ENCODE measurements at regions not wholly inside any gene's neighbourhood (a gene's known extent, or its start where the extent isn't known, plus 50 kb on each side); places are given as distances from the start of the nearest gene placed in this dataset.

DNA sequence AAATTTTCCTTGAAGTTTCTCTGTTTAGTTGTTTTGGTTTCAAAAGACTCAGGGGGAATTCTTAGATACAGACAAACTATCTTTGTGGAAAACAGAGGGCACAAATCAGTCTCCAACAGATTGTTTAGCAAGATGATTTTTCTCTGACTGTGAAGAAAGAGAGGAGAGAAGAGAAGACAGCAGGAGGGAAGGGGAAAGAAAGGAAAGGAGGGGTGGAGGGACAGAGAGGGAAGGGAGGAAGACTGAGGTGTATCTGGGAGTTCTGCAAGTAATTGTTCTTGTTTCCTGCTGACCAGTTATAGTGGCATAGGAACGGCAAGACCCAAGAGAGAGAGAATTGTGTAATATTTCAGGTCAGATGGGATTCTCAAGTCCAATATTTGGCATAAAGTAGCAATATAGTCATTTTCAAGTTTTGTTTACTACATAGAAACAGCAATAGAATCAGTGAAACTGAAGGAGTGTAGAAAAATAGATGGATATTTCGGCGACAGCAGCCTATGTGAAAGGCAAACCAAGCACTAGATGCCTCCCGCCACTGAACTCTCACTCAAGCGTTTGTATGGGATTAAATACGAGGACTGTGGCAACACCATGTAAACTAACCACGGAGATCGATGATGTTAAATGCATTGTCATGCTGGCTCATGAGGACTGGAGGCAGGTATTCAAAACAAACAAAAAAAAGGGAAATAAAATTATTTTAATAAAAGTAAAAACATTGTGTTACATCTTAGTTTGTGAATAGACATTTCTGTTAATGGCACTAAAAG lies 342.5 kb downstream of the SLC16A7 start:
- TF ChIP-seq, protein P1, sequence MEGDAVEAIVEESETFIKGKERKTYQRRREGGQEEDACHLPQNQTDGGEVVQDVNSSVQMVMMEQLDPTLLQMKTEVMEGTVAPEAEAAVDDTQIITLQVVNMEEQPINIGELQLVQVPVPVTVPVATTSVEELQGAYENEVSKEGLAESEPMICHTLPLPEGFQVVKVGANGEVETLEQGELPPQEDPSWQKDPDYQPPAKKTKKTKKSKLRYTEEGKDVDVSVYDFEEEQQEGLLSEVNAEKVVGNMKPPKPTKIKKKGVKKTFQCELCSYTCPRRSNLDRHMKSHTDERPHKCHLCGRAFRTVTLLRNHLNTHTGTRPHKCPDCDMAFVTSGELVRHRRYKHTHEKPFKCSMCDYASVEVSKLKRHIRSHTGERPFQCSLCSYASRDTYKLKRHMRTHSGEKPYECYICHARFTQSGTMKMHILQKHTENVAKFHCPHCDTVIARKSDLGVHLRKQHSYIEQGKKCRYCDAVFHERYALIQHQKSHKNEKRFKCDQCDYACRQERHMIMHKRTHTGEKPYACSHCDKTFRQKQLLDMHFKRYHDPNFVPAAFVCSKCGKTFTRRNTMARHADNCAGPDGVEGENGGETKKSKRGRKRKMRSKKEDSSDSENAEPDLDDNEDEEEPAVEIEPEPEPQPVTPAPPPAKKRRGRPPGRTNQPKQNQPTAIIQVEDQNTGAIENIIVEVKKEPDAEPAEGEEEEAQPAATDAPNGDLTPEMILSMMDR (IDR thresholded peaks at IDR 0.05; ENCODE audit: low read depth, low read length, missing control alignments) = no peak
- H3K4me3 ChIP-seq (ENCODE audit: low read depth, low read length) = no peak overlapping the region
- DNase-seq (ENCODE audit: low read depth) = no peak

DNA sequence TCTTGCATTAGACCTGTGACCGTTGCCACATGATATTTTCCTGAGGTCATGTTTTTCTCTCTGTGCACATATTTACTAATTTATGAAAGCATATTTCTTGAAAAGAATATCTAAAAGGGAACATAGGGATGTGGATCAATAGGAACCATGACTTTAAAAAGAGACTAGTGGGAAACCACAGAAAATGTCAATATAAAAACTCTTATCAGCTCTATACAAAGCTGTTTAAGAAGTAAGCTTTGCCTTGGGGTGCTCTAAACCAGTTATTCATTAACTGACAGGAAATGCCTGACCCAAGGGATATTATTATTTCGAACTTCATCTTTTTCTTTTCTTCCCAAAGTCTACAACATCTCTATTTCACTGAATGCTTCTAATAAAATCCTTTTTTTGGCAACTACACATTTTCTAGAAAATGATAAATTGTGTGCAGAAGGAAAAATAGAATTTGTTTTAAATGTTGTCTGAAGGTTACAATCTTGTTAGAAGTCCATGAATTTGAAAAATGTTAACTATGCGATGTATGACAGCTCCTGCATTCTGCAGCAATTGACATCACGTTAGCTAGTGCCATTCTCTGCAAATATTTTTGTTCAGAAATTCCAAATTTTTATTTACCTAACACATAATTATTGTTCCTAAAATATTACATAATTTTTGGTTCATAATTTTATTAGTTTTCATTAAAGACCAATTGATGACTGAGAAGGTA lies 345.0 kb downstream of the SLC16A7 start:
- DNase-seq (ENCODE audit: low read depth) = no peak
- no peak overlapping the region for H3K4me3 ChIP-seq (ENCODE audit: low read depth, low read length)
- TF ChIP-seq, protein P1 (IDR thresholded peaks at IDR 0.05; ENCODE audit: low read depth, low read length, missing control alignments) = no peak

DNA sequence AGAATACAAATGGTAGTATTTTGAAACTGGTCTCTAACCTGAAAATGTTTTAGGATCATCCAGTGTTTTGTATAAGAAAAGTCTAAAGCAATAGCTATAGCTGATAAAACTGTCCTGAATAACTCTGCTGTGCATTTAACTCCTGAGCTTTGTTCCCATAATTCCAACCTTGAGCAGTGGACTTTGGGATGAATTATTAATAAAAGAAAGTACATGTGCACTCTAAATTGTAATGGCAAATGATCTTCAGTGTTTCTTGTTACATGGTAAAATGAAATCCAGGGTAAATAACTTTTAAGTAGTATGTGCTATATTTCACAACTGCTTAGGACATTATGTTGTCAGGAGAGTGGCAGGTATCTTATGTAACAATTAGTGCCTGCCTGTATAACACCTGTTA lies 345.6 kb downstream of the SLC16A7 start:
- no peak overlapping the region for H3K4me3 ChIP-seq (ENCODE audit: low read depth, low read length)
- no peak for DNase-seq (ENCODE audit: low read depth)
- TF ChIP-seq, protein P1 (IDR thresholded peaks at IDR 0.05; ENCODE audit: low read depth, low read length, missing control alignments) = no peak

DNA sequence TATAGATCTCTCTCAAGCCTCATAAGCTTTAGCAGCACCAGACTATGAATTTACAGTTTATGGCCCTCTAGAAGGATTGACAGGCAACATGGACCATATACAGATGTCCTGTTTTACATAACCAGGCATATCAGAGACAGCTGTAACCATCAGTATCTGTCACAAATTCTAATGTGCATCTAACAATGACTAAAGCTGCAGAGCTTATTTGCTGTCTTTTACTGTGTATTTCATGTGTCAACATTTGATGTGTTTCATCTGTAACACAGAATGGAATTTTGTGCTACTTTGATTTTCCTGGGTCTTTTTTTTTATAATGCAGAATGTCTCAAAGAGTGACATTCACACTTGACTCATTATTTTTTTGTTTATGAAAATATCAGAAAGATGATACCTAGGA lies 348.3 kb downstream of the SLC16A7 start:
- H3K4me3 ChIP-seq (ENCODE audit: low read depth, low read length) = no peak overlapping the region
- TF ChIP-seq, protein P1 (IDR thresholded peaks at IDR 0.05; ENCODE audit: low read depth, low read length, missing control alignments) = no peak
- DNase-seq (ENCODE audit: low read depth) = no peak

DNA sequence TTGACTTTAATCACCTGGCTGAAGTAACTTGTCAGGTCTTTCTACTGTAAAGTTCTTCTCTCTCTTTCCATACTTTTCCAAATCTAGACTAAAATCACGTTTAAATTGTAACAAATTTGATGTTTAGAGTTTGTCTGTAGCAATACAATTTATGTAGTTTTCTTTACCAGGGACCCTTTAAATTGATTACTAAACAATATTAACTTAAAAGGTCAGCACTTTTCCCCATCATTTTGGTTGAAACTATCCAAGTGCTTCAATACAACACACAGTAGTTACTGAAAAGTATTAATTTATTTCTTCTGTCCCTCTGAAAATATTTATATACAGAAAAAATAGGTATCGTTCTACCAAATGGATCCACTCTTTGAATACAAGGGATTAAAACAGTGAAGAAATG lies 350.8 kb downstream of the SLC16A7 start:
- H3K4me3 ChIP-seq (ENCODE audit: low read depth, low read length) = no peak overlapping the region
- no peak for DNase-seq (ENCODE audit: low read depth)
- TF ChIP-seq, protein P1 (IDR thresholded peaks at IDR 0.05; ENCODE audit: low read depth, low read length, missing control alignments) = no peak

DNA sequence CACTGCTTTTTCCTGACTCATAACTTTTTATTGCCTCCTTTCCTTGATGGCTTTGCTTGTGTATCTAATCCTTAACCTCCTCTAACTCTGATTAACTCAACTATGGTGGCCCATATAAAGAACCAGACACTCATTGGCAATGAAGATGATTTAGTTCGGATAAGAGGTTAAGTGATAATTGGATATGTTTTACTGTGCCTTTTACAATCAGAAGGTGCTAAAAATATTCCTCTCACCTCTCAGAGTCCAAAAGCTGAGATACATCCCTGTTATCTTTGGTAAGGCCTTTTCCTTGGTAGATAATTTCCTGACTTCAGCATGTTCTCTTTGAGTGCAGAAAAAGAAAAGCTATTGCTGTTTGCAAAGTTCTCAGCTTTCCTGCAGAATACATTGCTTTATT lies 367.7 kb downstream of the SLC16A7 start:
- H3K4me3 ChIP-seq (ENCODE audit: low read depth, low read length) = no peak overlapping the region
- TF ChIP-seq, protein P1 (IDR thresholded peaks at IDR 0.05; ENCODE audit: low read depth, low read length, missing control alignments) = no peak
- no peak for DNase-seq (ENCODE audit: low read depth)
